Right atrium auricular region (tissue), 2 donors: ENCODE measurements at regions not wholly inside any gene's neighbourhood (a gene's known extent, or its start where the extent isn't known, plus 50 kb on each side); places are given as distances from the start of the nearest gene placed in this dataset.
"Not testable (repeated sequence)": the region's sequence is repeated elsewhere in the genome, so short reads cannot be mapped to it uniquely, and the experiment has no call there.

Experiments used
- DNase-seq: peaks from one replicate; pipeline ENCODE4 v3.0.0-alpha.2; 2019; ENCODE audit warnings: low spot score
- H3K27ac ChIP-seq, 2 donors: fragments of 200-600 bp; sonication (generic); 1 replicate in 1 of 2; 2 replicates in 1 of 2; pipeline ENCODE4 v1.5.1; 2016 to 2019
- H3K27me3 ChIP-seq, 2 donors: fragments of 200-600 bp; sonication (generic); one replicate each; pipeline versions ENCODE4 v1.5.1 to v1.6.0; 2017 to 2019
- H3K36me3 ChIP-seq: fragments of 200-600 bp; sonication (generic); one replicate; pipeline ENCODE4 v1.5.1; 2016
- H3K4me1 ChIP-seq, 2 donors: fragments of 200-600 bp; sonication (generic); one replicate each; pipeline versions ENCODE4 v1.5.1 to v1.6.0; 2017 to 2019
- H3K4me3 ChIP-seq, 2 donors: fragments of 200-600 bp; sonication (generic); 1 replicate in 1 of 2; 2 replicates in 1 of 2; pipeline ENCODE4 v1.5.1; 2017 to 2019; ENCODE audit warnings: mild to moderate bottlenecking in 1 of 2, moderate library complexity in 1 of 2
- H3K9me3 ChIP-seq, 2 donors: fragments of 200-600 bp; sonication (generic); one replicate each; pipeline ENCODE4 v1.5.1; 2019
- CTCF ChIP-seq, 2 donors: fragments of 200-600 bp; sonication (generic); IDR thresholded peaks; one replicate each; pipeline ENCODE4 v1.5.1; 2019; ENCODE audit warnings: antibody characterized with exemption in 2 of 2

DNA sequence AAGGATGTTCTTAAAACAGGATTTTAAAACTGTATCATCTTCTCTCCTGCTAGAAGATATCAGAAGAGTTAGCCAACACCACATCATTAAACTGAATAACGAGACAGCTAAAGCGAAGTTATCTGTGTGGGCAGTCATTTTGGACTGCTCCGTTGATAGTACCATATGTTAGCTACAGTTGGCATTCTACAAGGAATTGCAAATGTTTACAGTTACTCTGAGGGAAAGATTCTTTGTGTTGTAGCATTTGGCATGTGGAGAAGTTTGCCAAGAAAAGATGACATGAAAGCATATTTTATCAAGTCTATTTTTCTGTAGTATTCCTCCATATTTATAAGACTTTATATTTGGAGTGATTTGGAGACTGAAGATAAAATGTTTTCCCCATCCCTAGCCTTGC, 464.4 kb upstream of the POM121L12 start:
- Histone ChIP-seq H3K4me3 (no peak overlapping the region), H3K9me3 (no peaks in the 10 kb centered on the region)
- no peak for TF ChIP-seq CTCF (IDR thresholded peaks at IDR 0.05)

GRCh38 chr7:52569151-52569550, 466.3 kb upstream of the POM121L12 start:
- H3K4me3 ChIP-seq: no peak overlapping the region
- no peak for DNase-seq
- H3K27ac ChIP-seq: no peak overlapping the region
- no peaks in the 10 kb centered on the region for H3K9me3 ChIP-seq
- H3K4me1 ChIP-seq: no peaks in the 10 kb centered on the region
- no peaks in the 10 kb centered on the region for H3K27me3 ChIP-seq
- no peak for TF ChIP-seq CTCF (IDR thresholded peaks at IDR 0.05)
- H3K36me3 ChIP-seq: no peaks in the 10 kb centered on the region

More for the DNA sequence above, 464.4 kb upstream of the POM121L12 start:
- Histone ChIP-seq H3K27me3 (no peaks in the 10 kb centered on the region), H3K36me3 (no peaks in the 10 kb centered on the region), H3K27ac (no peak overlapping the region), H3K4me1 (no peaks in the 10 kb centered on the region)
- no peak for DNase-seq

DNA sequence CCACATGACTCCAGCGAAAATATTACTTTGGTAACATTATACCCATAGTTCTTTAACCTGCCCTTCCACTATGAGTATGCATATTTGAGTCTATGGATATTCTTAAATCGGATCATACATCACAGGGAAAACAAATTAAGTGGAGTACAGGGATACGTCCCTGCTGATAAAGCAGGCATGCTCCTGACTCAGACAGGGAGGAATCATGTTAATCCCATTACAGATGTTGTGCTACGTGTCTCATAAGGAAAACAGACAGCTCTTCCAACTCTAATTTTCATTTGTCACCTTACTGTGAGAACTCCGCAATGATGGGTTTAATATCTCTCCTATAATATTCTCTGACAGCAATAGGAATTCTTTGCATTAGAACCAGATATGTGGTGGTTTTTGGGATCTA, 469.5 kb upstream of the POM121L12 start:
- no peaks in the 10 kb centered on the region for H3K9me3 ChIP-seq
- DNase-seq: no peak
- no peak overlapping the region for H3K4me3 ChIP-seq
- H3K27ac ChIP-seq: no peak overlapping the region
- H3K4me1 ChIP-seq: no peaks in the 10 kb centered on the region
- H3K36me3 ChIP-seq: no peaks in the 10 kb centered on the region
- no peak for TF ChIP-seq CTCF (IDR thresholded peaks at IDR 0.05)
- no peaks in the 10 kb centered on the region for H3K27me3 ChIP-seq

GRCh38 chr7:52555805-52556204, 479.6 kb upstream of the POM121L12 start:
- Histone ChIP-seq H3K27ac (no peak overlapping the region), H3K27me3 (no peaks in the 10 kb centered on the region), H3K4me1 (no peaks in the 10 kb centered on the region), H3K9me3 (no peaks in the 10 kb centered on the region), H3K4me3 (no peak overlapping the region), H3K36me3 (no peaks in the 10 kb centered on the region)
- no peak for DNase-seq
- TF ChIP-seq CTCF (IDR thresholded peaks at IDR 0.05): no peak

- H3K27me3 ChIP-seq: no peaks in the 10 kb centered on the region
- no peak for TF ChIP-seq CTCF (IDR thresholded peaks at IDR 0.05)
Observed at GRCh38 chr7:52547308-52547910, 488.0 kb upstream of the POM121L12 start.

DNA sequence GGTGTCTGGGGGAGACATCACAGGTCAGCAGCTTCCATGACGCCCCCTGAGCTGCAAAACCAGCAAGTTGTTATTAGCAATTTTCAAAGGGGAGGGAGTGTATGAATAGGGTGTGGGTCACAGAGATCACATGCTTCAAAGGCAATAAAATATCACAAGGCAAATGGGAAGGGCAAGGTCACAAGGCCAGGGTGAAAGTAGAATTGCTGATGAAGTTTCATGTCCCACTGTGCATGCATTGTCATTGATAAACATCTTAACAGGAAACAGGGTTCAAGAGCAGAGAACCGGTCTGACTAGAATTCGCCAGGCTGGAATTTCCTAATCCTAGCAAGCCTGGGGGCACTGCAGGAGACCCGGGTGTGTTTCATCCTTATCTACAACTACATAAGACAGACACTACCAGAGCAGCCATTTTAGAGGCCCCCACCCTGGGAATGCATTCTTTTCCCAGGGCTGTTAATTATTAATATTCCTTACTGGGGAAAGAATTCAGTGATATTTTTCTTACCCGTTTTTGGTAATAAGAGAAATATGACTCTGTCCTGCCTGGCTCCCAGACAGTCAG, 494.2 kb upstream of the POM121L12 start:
- H3K36me3 ChIP-seq, DNase-seq, H3K27ac ChIP-seq, H3K9me3 ChIP-seq, H3K4me1 ChIP-seq, H3K27me3 ChIP-seq, H3K4me3 ChIP-seq: not testable (repeated sequence)

More at GRCh38 chr7:52547308-52547910, 488.0 kb upstream of the POM121L12 start:
- Histone ChIP-seq H3K36me3 (no peaks in the 10 kb centered on the region), H3K9me3 (no peaks in the 10 kb centered on the region), H3K4me1 (no peaks in the 10 kb centered on the region), H3K27ac (no peak overlapping the region), H3K4me3 (no peak overlapping the region)
- DNase-seq: no peak
